Liver (tissue), 8 donors: ENCODE measurements at regions not wholly inside any gene's neighbourhood (a gene's known extent, or its start where the extent isn't known, plus 50 kb on each side); places are given as distances from the start of the nearest gene placed in this dataset.

Experiments
- DNase-seq: peaks from one replicate; pipeline ENCODE4 v3.0.0-alpha.2; 2017; ENCODE audit warnings: low spot score
- H3K27ac ChIP-seq, 2 donors: one replicate each; pipeline ENCODE4 v1.7.0; 2013; ENCODE audit warnings: inconsistent platforms in 2 of 2, low read length in 2 of 2, control low read depth in 1 of 2, low read depth in 1 of 2, mild to moderate bottlenecking in 1 of 2
- H3K27me3 ChIP-seq, 4 donors: one replicate each; pipeline versions ENCODE4 v1.6.1 to v1.7.0; 2013; ENCODE audit warnings: low read length in 3 of 4, inconsistent platforms in 1 of 4, mild to moderate bottlenecking in 1 of 4, moderate library complexity in 1 of 4; ENCODE audit not compliant: control insufficient read depth in 4 of 4, insufficient read depth in 4 of 4
- H3K36me3 ChIP-seq, 4 donors: one replicate each; pipeline versions ENCODE4 v1.6.1 to v1.7.0; 2013; ENCODE audit warnings: low read length in 3 of 4, mild to moderate bottlenecking in 3 of 4, low read depth in 1 of 4, moderate library complexity in 1 of 4; ENCODE audit not compliant: control insufficient read depth in 4 of 4, insufficient read depth in 3 of 4
- H3K4me1 ChIP-seq, 4 donors: one replicate each; pipeline versions ENCODE4 v1.6.1 to v1.7.0; 2013; ENCODE audit warnings: low read length in 3 of 4, mild to moderate bottlenecking in 3 of 4, moderate library complexity in 1 of 4; ENCODE audit not compliant: control insufficient read depth in 4 of 4, insufficient read depth in 4 of 4
- H3K4me3 ChIP-seq, 3 donors: one replicate each; pipeline versions ENCODE4 v1.6.1 to v1.7.0; 2013; ENCODE audit warnings: low read length in 3 of 3, control low read depth in 1 of 3, low read depth in 1 of 3, mild to moderate bottlenecking in 1 of 3
- H3K9ac ChIP-seq, 2 donors: one replicate each; pipeline ENCODE4 v1.7.0; 2013; ENCODE audit warnings: low read length in 2 of 2, mild to moderate bottlenecking in 2 of 2, moderate library complexity in 2 of 2, control low read depth in 1 of 2, low read depth in 1 of 2
- H3K9me3 ChIP-seq, 4 donors: one replicate each; pipeline versions ENCODE4 v1.6.1 to v1.7.0; 2013; ENCODE audit warnings: low read length in 3 of 4; ENCODE audit not compliant: control insufficient read depth in 4 of 4
- EGR1 ChIP-seq, 2 donors: IDR thresholded peaks; 2 replicates each; pipeline ENCODE4 v1.6.1; 2016 to 2018; ENCODE audit warnings: antibody characterized with exemption in 2 of 2, low read depth in 2 of 2
- FOXA2 ChIP-seq: IDR thresholded peaks from 2 replicates; pipeline ENCODE4 v1.6.1; 2016; ENCODE audit warnings: antibody characterized with exemption
- GABPA ChIP-seq, 2 donors: IDR thresholded peaks in 1 of 2; conservative IDR thresholded peaks in 1 of 2; 2 replicates each; pipeline ENCODE4 v1.6.1; 2016; ENCODE audit warnings: antibody characterized with exemption in 2 of 2, mild to moderate bottlenecking in 1 of 2, moderate library complexity in 1 of 2
- HNF4A ChIP-seq, 2 donors: conservative IDR thresholded peaks; 2 replicates each; pipeline ENCODE4 v1.6.1; 2016; ENCODE audit warnings: antibody characterized with exemption in 2 of 2, mild to moderate bottlenecking in 2 of 2
- HNF4G ChIP-seq: IDR thresholded peaks from 2 replicates; pipeline ENCODE4 v1.6.1; 2016; ENCODE audit warnings: antibody characterized with exemption
- JUND ChIP-seq, 2 donors: IDR thresholded peaks; 2 replicates each; pipeline ENCODE4 v1.6.1; 2016; ENCODE audit warnings: antibody characterized with exemption in 2 of 2
- NR2F2 ChIP-seq: IDR thresholded peaks from 2 replicates; pipeline ENCODE4 v1.6.1; 2016; ENCODE audit warnings: antibody characterized with exemption
- RXRA ChIP-seq, 2 donors: IDR thresholded peaks; 2 replicates each; pipeline ENCODE4 v1.6.1; 2017 to 2018; ENCODE audit warnings: antibody characterized with exemption in 2 of 2, mild to moderate bottlenecking in 1 of 2
- TAF1 ChIP-seq: conservative IDR thresholded peaks from 2 replicates; pipeline ENCODE4 v1.6.1; 2016; ENCODE audit warnings: antibody characterized with exemption, mild to moderate bottlenecking
- WGBS: extraction: QIAGEN DNeasy Blood & Tissue Kit; methylation state at CpG from one replicate; pipeline ENCODE4 v1.1.7; 2013; 5-methylcytosine and 5-hydroxymethylcytosine counted together
- TF ChIP-seq, protein P1 (sequence below): IDR thresholded peaks from 2 replicates; pipeline ENCODE4 v1.6.1; 2016; ENCODE audit warnings: antibody characterized with exemption, mild to moderate bottlenecking
- TF ChIP-seq, protein P2 (sequence below): IDR thresholded peaks from 2 replicates; pipeline ENCODE4 v1.6.1; 2016; ENCODE audit warnings: antibody characterized with exemption
- TF ChIP-seq, protein P3 (sequence below): fragments of 150-350 bp; IDR thresholded peaks from 2 replicates; pipeline ENCODE4 v1.5.1; 2017; ENCODE audit warnings: improper control_type of control experiment, low read depth, low read length; ENCODE audit not compliant: missing input control
- TF ChIP-seq, protein P4 (sequence below): IDR thresholded peaks from 2 replicates; pipeline ENCODE4 v1.6.1; 2016; ENCODE audit warnings: antibody characterized with exemption
- donor health status: healthy.
- donor health status: healthy.
- donor health status: healthy.
- donor health status: healthy.
- donor health status: healthy.

DNA sequence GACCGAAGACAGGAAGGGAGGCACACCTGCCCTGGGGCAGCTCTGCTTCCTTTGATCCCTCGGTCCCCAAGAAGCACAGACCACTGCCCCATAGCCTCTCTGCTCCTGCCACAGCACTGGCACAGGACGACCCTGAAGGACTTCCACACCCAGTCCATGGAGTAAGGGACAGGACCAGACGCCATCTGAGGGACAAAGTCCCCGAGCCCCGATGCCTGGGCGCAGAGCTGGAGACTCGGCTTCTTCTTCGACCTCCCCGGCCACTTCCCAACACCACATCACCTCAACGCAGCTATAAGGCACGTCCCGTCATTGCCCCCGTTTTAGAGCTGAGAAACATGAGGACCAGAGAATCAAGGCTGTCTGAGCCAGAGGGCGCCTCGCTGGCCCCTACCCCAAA, 310.5 kb downstream of the BRD1 start (continued):
- TF ChIP-seq, protein P1, sequence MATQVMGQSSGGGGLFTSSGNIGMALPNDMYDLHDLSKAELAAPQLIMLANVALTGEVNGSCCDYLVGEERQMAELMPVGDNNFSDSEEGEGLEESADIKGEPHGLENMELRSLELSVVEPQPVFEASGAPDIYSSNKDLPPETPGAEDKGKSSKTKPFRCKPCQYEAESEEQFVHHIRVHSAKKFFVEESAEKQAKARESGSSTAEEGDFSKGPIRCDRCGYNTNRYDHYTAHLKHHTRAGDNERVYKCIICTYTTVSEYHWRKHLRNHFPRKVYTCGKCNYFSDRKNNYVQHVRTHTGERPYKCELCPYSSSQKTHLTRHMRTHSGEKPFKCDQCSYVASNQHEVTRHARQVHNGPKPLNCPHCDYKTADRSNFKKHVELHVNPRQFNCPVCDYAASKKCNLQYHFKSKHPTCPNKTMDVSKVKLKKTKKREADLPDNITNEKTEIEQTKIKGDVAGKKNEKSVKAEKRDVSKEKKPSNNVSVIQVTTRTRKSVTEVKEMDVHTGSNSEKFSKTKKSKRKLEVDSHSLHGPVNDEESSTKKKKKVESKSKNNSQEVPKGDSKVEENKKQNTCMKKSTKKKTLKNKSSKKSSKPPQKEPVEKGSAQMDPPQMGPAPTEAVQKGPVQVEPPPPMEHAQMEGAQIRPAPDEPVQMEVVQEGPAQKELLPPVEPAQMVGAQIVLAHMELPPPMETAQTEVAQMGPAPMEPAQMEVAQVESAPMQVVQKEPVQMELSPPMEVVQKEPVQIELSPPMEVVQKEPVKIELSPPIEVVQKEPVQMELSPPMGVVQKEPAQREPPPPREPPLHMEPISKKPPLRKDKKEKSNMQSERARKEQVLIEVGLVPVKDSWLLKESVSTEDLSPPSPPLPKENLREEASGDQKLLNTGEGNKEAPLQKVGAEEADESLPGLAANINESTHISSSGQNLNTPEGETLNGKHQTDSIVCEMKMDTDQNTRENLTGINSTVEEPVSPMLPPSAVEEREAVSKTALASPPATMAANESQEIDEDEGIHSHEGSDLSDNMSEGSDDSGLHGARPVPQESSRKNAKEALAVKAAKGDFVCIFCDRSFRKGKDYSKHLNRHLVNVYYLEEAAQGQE, result no peak
- no peak for TF ChIP-seq NR2F2
- TF ChIP-seq, protein P2, sequence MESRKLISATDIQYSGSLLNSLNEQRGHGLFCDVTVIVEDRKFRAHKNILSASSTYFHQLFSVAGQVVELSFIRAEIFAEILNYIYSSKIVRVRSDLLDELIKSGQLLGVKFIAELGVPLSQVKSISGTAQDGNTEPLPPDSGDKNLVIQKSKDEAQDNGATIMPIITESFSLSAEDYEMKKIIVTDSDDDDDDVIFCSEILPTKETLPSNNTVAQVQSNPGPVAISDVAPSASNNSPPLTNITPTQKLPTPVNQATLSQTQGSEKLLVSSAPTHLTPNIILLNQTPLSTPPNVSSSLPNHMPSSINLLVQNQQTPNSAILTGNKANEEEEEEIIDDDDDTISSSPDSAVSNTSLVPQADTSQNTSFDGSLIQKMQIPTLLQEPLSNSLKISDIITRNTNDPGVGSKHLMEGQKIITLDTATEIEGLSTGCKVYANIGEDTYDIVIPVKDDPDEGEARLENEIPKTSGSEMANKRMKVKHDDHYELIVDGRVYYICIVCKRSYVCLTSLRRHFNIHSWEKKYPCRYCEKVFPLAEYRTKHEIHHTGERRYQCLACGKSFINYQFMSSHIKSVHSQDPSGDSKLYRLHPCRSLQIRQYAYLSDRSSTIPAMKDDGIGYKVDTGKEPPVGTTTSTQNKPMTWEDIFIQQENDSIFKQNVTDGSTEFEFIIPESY, result no peak
- no peak for TF ChIP-seq RXRA (IDR thresholded peaks at IDR 0.05)
- no peak for TF ChIP-seq TAF1
- no peak for TF ChIP-seq GABPA (IDR thresholded peaks at IDR 0.05 in 1 of 2, conservative IDR thresholded peaks at IDR 0.05 in 1 of 2)
- no peak for TF ChIP-seq EGR1 (IDR thresholded peaks at IDR 0.05; ENCODE audit: low read depth in 2 of 2)
- no peak for TF ChIP-seq HNF4A (conservative IDR thresholded peaks at IDR 0.05)

DNA sequence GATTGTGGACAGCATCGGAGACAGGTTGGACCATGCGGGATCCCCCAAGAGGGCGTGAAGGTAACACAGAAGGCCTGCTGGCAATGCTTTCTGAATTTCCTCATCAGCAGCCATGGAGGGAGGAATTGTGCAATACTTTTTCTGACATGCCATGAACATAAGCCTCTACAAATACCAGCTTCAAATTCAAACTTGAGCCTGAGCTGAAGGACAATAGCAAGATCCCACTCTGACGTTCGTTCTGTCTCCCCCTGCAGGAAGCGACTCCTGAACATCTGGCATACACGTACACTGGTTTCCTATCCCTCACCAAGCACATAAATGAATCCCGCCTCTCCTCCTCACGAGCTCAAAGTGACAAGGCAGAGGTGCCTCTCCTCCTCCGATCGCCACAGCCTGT, 312.2 kb downstream of the BRD1 start:
- no peak for DNase-seq
- H3K36me3 ChIP-seq, result no peaks in the 10 kb centered on the region
- peaks cover 0 to 4% (median 0%) of the 10 kb centered on the region in 4 donors for H3K27me3 ChIP-seq
- H3K9me3 ChIP-seq, result peaks cover 0 to 11% (median 5%) of the 10 kb centered on the region in 4 donors
- H3K4me1 ChIP-seq, result no peaks in the 10 kb centered on the region
- no peak overlapping the region for H3K9ac ChIP-seq
- no peak overlapping the region for H3K4me3 ChIP-seq
- no peak overlapping the region for H3K27ac ChIP-seq
- TF ChIP-seq JUND (IDR thresholded peaks at IDR 0.05), result no peak
- TF ChIP-seq HNF4A (conservative IDR thresholded peaks at IDR 0.05), result no peak
- TF ChIP-seq, protein P3, sequence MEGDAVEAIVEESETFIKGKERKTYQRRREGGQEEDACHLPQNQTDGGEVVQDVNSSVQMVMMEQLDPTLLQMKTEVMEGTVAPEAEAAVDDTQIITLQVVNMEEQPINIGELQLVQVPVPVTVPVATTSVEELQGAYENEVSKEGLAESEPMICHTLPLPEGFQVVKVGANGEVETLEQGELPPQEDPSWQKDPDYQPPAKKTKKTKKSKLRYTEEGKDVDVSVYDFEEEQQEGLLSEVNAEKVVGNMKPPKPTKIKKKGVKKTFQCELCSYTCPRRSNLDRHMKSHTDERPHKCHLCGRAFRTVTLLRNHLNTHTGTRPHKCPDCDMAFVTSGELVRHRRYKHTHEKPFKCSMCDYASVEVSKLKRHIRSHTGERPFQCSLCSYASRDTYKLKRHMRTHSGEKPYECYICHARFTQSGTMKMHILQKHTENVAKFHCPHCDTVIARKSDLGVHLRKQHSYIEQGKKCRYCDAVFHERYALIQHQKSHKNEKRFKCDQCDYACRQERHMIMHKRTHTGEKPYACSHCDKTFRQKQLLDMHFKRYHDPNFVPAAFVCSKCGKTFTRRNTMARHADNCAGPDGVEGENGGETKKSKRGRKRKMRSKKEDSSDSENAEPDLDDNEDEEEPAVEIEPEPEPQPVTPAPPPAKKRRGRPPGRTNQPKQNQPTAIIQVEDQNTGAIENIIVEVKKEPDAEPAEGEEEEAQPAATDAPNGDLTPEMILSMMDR, result no peak
- no peak for TF ChIP-seq FOXA2
- TF ChIP-seq, protein P4, sequence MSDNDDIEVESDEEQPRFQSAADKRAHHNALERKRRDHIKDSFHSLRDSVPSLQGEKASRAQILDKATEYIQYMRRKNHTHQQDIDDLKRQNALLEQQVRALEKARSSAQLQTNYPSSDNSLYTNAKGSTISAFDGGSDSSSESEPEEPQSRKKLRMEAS, result no peak
- no peak for TF ChIP-seq TAF1
- TF ChIP-seq, protein P1, result no peak
- no peak for TF ChIP-seq HNF4G
- no peak for TF ChIP-seq GABPA (IDR thresholded peaks at IDR 0.05 in 1 of 2, conservative IDR thresholded peaks at IDR 0.05 in 1 of 2)
- TF ChIP-seq, protein P2, result no peak
- 83% methylated on average over 11 of the region's 11 CpGs for WGBS
